HEK293 (cell line): ENCODE measurements at regions not wholly inside any gene's neighbourhood (a gene's known extent, or its start where the extent isn't known, plus 50 kb on each side); places are given as distances from the start of the nearest gene placed in this dataset.

Experiments
- CTCF ChIA-PET: fragments of 350-600 bp; formaldehyde crosslinking; extraction: SDS; loops from one replicate; lab custom pipeline; 2021; ENCODE audit warnings: antibody characterized with exemption; lab: Yijun Ruan, JAX
- POLR2A ChIA-PET: fragments of 300-600 bp; formaldehyde crosslinking; extraction: SDS; loops from one replicate; lab custom pipeline; 2020; ENCODE audit warnings: antibody characterized with exemption, inconsistent platforms; lab: Yijun Ruan, JAX
- H3K27ac ChIP-seq: fragments of 200-500 bp; sonication (Bioruptor generic); 2 replicates; pipeline ENCODE4 v1.5.1; 2014; ENCODE audit warnings: low read depth, low read length, control low read depth, inconsistent platforms; ENCODE audit errors: extremely low read depth
- H3K36me3 ChIP-seq, 2 experiments: fragments of 200-500 bp in 1 of 2; sonication (Bioruptor generic) in 1 of 2; 1 replicate in 1 of 2; 2 replicates in 1 of 2; pipeline ENCODE4 v1.5.1; 2014 to 2017; ENCODE audit warnings: inconsistent platforms in 2 of 2, low read length in 2 of 2; ENCODE audit not compliant: control insufficient read depth in 2 of 2, insufficient read depth in 1 of 2
- H3K4me1 ChIP-seq: fragments of 200-500 bp; sonication (Bioruptor generic); 2 replicates; pipeline ENCODE4 v1.5.1; 2014; ENCODE audit warnings: mild to moderate bottlenecking, low read length, inconsistent platforms; ENCODE audit not compliant: control insufficient read depth, insufficient read depth
- H3K4me3 ChIP-seq: 2 replicates; pipeline ENCODE4 v1.5.1; 2011; ENCODE audit warnings: low read depth, mild to moderate bottlenecking, control low read depth, low read length, moderate library complexity
- H3K9me3 ChIP-seq: fragments of 200-500 bp; sonication (Bioruptor generic); 2 replicates; pipeline ENCODE4 v1.5.1; 2014; ENCODE audit warnings: low read depth, low read length, inconsistent platforms; ENCODE audit not compliant: control insufficient read depth, insufficient read depth
- HOXD13 ChIP-seq: sonication (generic); formaldehyde crosslinking; IDR thresholded peaks from 2 replicates; pipeline ENCODE4 v1.8.0; 2022; ENCODE audit warnings: missing genetic modification reagents, borderline replicate concordance
- REPIN1 ChIP-seq: fragments of 450-650 bp; formaldehyde crosslinking; IDR thresholded peaks from 2 replicates; pipeline ENCODE4 v1.5.1; 2017; ENCODE audit warnings: missing biosample characterization, missing genetic modification characterization, low read depth
- SCRT2 ChIP-seq: fragments of 450-650 bp; formaldehyde crosslinking; IDR thresholded peaks from 2 replicates; pipeline ENCODE4 v1.5.1; 2016; ENCODE audit warnings: missing biosample characterization, missing genetic modification characterization
- SETDB1 ChIP-seq: IDR thresholded peaks from one replicate; pipeline ENCODE4 v1.6.1; 2017; ENCODE audit warnings: mild to moderate bottlenecking, low read length, moderate library complexity, mixed read lengths; ENCODE audit not compliant: insufficient read length
- TCF7L2 ChIP-seq: IDR thresholded peaks from 2 replicates; pipeline ENCODE4 v1.6.1; 2011; ENCODE audit warnings: low read depth, mild to moderate bottlenecking, inconsistent platforms, low read length, moderate library complexity, borderline replicate concordance
- ZFHX2 ChIP-seq: fragments of 450-650 bp; formaldehyde crosslinking; conservative IDR thresholded peaks from 2 replicates; pipeline ENCODE4 v1.5.1; 2016; ENCODE audit warnings: missing biosample characterization, missing genetic modification characterization
- ZNF140 ChIP-seq: fragments of 450-650 bp; formaldehyde crosslinking; IDR thresholded peaks from 2 replicates; pipeline ENCODE4 v1.5.1; 2016; ENCODE audit warnings: missing biosample characterization, missing genetic modification characterization
- ZNF19 ChIP-seq: fragments of 450-650 bp; formaldehyde crosslinking; IDR thresholded peaks from 2 replicates; pipeline ENCODE4; 2016; ENCODE audit warnings: missing biosample characterization, missing genetic modification characterization, low read depth
- ZNF221 ChIP-seq: fragments of 450-650 bp; formaldehyde crosslinking; IDR thresholded peaks from 2 replicates; pipeline ENCODE4 v1.5.1; 2017; ENCODE audit warnings: missing biosample characterization, missing genetic modification characterization, borderline replicate concordance
- ZNF292 ChIP-seq: fragments of 450-650 bp; formaldehyde crosslinking; IDR thresholded peaks from 2 replicates; pipeline ENCODE4 v1.5.1; 2016; ENCODE audit warnings: low read depth, missing biosample characterization, missing genetic modification characterization, borderline replicate concordance
- ZNF341 ChIP-seq: fragments of 450-650 bp; formaldehyde crosslinking; IDR thresholded peaks from 2 replicates; pipeline ENCODE4; 2016; ENCODE audit warnings: low read depth, missing biosample characterization, missing genetic modification characterization
- ZNF433 ChIP-seq: fragments of 450-650 bp; formaldehyde crosslinking; IDR thresholded peaks from 2 replicates; pipeline ENCODE4 v1.5.1; 2016; ENCODE audit warnings: missing biosample characterization, missing genetic modification characterization, low read depth
- ZNF488 ChIP-seq: fragments of 450-650 bp; formaldehyde crosslinking; IDR thresholded peaks from 2 replicates; pipeline ENCODE4 v1.5.1; 2016; ENCODE audit warnings: missing biosample characterization, missing genetic modification characterization
- ZNF521 ChIP-seq: fragments of 450-650 bp; formaldehyde crosslinking; IDR thresholded peaks from 2 replicates; pipeline ENCODE4 v1.5.1; 2017; ENCODE audit warnings: missing biosample characterization, mild to moderate bottlenecking, missing genetic modification characterization
- ZNF558 ChIP-seq: fragments of 450-650 bp; formaldehyde crosslinking; IDR thresholded peaks from 2 replicates; pipeline ENCODE4 v1.5.1; 2016; ENCODE audit warnings: missing biosample characterization, missing genetic modification characterization
- ZNF596 ChIP-seq: fragments of 450-650 bp; IDR thresholded peaks from 2 replicates; pipeline ENCODE4 v1.5.0; 2018; ENCODE audit warnings: missing biosample characterization, mild to moderate bottlenecking, missing genetic modification characterization, moderate library complexity
- ZNF621 ChIP-seq: fragments of 450-650 bp; formaldehyde crosslinking; IDR thresholded peaks from 2 replicates; pipeline ENCODE4 v1.5.1; 2017; ENCODE audit warnings: missing biosample characterization, missing genetic modification characterization
- ZNF626 ChIP-seq: fragments of 450-650 bp; sonication (Bioruptor Pico); formaldehyde crosslinking; IDR thresholded peaks from 2 replicates; pipeline ENCODE4 v1.5.1; 2018; ENCODE audit warnings: missing biosample characterization, missing genetic modification characterization, inconsistent platforms
- ZNF660 ChIP-seq: fragments of 450-650 bp; IDR thresholded peaks from 2 replicates; pipeline ENCODE4 v1.5.1; 2018; ENCODE audit warnings: missing biosample characterization, mild to moderate bottlenecking, missing genetic modification characterization
- ZNF677 ChIP-seq: fragments of 450-650 bp; IDR thresholded peaks from 2 replicates; pipeline ENCODE4 v1.5.0; 2018; ENCODE audit warnings: missing biosample characterization, mild to moderate bottlenecking, missing genetic modification characterization, moderate library complexity
- ZNF707 ChIP-seq: fragments of 450-650 bp; formaldehyde crosslinking; IDR thresholded peaks from 2 replicates; pipeline ENCODE4 v1.5.1; 2016; ENCODE audit warnings: missing biosample characterization, missing genetic modification characterization
- ZNF843 ChIP-seq: fragments of 450-650 bp; formaldehyde crosslinking; IDR thresholded peaks from 2 replicates; pipeline ENCODE4 v1.5.1; 2016; ENCODE audit warnings: missing biosample characterization, missing genetic modification characterization
- ZSCAN23 ChIP-seq: fragments of 450-650 bp; formaldehyde crosslinking; IDR thresholded peaks from 2 replicates; pipeline ENCODE4 v1.5.1; 2016; ENCODE audit warnings: missing biosample characterization, missing genetic modification characterization
- TF ChIP-seq, protein P1 (sequence below): fragments of 450-650 bp; formaldehyde crosslinking; conservative IDR thresholded peaks from 2 replicates; pipeline ENCODE4 v1.5.1; 2016; ENCODE audit warnings: low read depth, missing biosample characterization, missing genetic modification characterization
- TF ChIP-seq, protein P2 (sequence below): fragments of 450-650 bp; formaldehyde crosslinking; IDR thresholded peaks from 2 replicates; pipeline ENCODE4 v1.5.1; 2016; ENCODE audit warnings: missing biosample characterization, missing genetic modification characterization

DNA sequence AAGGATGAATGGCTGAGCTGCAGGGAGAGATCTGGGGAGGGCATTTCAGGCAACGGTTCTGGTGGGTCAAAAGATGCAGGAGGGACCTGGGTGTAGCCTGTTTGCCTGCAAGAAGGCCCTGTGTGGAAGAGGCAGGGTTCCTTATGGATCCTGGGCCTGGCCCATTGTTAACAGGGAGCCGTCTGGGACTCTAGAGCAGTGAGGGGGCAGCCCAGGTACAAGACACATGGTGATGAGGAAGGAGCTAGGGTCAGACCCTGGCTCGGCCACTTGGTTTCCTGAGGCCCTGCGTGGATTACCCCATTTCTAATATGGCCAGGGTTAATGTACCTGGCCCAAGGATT, 124.9 kb downstream of the GLI2 start:
- TF ChIP-seq ZNF433 (no peak), TCF7L2 (no peak), ZFHX2 (no peak), ZNF660 (tag by site-specific recombination) (no peak), ZNF626 (tag by site-specific recombination) (no peak), ZNF221 (tag by site-specific recombination) (no peak), ZNF521 (tag by site-specific recombination) (no peak), ZNF707 (tag by site-specific recombination) (no peak), ZSCAN23 (tag by site-specific recombination) (no peak), HOXD13 (no peak)
- Histone ChIP-seq H3K9me3 (no peaks in the 10 kb centered on the region), H3K4me3 (no peak overlapping the region), H3K4me1 (no peaks in the 10 kb centered on the region), H3K27ac (no peak overlapping the region), H3K36me3 (no peaks in the 10 kb centered on the region)
- ChIA-PET CTCF (no interaction called here), POLR2A (no interaction called here)

GRCh38 chr2:120861191-120861575, 125.5 kb downstream of the GLI2 start:
- ChIA-PET CTCF (no interaction called here), POLR2A (no interaction called here)
- H3K4me3 ChIP-seq: no peak overlapping the region
- H3K27ac ChIP-seq: no peak overlapping the region
- H3K36me3 ChIP-seq: no peaks in the 10 kb centered on the region
- TF ChIP-seq, protein P1, sequence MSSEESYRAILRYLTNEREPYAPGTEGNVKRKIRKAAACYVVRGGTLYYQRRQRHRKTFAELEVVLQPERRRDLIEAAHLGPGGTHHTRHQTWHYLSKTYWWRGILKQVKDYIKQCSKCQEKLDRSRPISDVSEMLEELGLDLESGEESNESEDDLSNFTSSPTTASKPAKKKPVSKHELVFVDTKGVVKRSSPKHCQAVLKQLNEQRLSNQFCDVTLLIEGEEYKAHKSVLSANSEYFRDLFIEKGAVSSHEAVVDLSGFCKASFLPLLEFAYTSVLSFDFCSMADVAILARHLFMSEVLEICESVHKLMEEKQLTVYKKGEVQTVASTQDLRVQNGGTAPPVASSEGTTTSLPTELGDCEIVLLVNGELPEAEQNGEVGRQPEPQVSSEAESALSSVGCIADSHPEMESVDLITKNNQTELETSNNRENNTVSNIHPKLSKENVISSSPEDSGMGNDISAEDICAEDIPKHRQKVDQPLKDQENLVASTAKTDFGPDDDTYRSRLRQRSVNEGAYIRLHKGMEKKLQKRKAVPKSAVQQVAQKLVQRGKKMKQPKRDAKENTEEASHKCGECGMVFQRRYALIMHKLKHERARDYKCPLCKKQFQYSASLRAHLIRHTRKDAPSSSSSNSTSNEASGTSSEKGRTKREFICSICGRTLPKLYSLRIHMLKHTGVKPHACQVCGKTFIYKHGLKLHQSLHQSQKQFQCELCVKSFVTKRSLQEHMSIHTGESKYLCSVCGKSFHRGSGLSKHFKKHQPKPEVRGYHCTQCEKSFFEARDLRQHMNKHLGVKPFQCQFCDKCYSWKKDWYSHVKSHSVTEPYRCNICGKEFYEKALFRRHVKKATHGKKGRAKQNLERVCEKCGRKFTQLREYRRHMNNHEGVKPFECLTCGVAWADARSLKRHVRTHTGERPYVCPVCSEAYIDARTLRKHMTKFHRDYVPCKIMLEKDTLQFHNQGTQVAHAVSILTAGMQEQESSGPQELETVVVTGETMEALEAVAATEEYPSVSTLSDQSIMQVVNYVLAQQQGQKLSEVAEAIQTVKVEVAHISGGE: no peak
- TF ChIP-seq, protein P2, sequence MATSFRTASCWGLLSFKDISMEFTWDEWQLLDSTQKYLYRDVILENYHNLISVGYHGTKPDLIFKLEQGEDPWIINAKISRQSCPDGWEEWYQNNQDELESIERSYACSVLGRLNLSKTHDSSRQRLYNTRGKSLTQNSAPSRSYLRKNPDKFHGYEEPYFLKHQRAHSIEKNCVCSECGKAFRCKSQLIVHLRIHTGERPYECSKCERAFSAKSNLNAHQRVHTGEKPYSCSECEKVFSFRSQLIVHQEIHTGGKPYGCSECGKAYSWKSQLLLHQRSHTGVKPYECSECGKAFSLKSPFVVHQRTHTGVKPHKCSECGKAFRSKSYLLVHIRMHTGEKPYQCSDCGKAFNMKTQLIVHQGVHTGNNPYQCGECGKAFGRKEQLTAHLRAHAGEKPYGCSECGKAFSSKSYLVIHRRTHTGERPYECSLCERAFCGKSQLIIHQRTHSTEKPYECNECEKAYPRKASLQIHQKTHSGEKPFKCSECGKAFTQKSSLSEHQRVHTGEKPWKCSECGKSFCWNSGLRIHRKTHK (tag by site-specific recombination): no peak
- TF ChIP-seq ZNF677: no peak
- no peak for TF ChIP-seq ZNF521 (tag by site-specific recombination)
- no peak for TF ChIP-seq ZNF19
- H3K9me3 ChIP-seq: no peaks in the 10 kb centered on the region
- H3K4me1 ChIP-seq: no peaks in the 10 kb centered on the region

DNA sequence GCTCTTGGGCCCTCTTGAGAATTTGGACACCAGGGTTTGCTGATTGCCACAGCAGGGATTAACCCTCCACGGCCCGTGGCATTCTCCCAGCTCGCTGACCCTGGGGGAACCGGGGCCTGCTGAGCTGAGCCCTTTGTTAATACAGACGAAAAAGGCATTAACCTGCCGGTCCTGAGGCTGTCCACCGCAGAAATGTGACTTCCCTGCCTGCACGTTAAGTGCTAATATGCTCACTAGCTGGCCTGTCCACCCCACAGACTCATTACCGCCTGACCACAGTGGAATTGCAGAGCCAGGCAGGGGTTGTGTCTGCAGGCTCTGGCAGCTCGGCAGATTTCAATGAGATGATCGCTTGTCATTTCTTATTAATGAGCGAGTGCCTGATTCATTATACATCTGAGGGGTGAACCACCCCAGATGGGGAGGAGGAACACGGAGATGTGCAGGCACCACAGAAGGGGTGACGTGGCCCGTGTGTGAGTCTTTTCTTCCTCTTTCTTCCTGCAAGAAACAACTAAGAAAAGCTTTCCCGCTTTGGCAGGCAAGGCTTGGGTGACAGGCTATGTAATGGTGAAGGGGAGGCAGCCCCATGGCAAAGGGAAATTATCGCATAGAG, 126.0 kb downstream of the GLI2 start:
- TF ChIP-seq ZNF140 (tag by site-specific recombination) (no peak), ZNF558 (no peak), SETDB1 (no peak), ZNF843 (tag by site-specific recombination) (no peak), ZNF488 (tag by site-specific recombination) (no peak), ZNF292 (tag by site-specific recombination) (no peak), REPIN1 (tag by site-specific recombination) (no peak), ZNF596 (tag by site-specific recombination) (no peak), ZNF621 (tag by site-specific recombination) (no peak), ZNF341 (tag by site-specific recombination) (no peak), SCRT2 (tag by site-specific recombination) (no peak)
- ChIA-PET CTCF (no interaction called here), POLR2A (interaction anchor here (0.6 kb wide), 1 partner anchor 26 kb away, joined by 3 read pairs; no protein-coding TSS in a partner anchor)
- Histone ChIP-seq H3K4me1 (no peaks in the 10 kb centered on the region), H3K36me3 (no peaks in the 10 kb centered on the region), H3K9me3 (no peaks in the 10 kb centered on the region), H3K27ac (no peak overlapping the region), H3K4me3 (no peak overlapping the region)
